ENCODE measurements at regions not wholly inside any gene's neighbourhood (a gene's known extent, or its start where the extent isn't known, plus 50 kb on each side); places are given as distances from the start of the nearest gene placed in this dataset.

- no peak for TF ChIP-seq CTCF (conservative IDR thresholded peaks at IDR 0.05; ENCODE audit: low read depth, low read length)
- no peak for TF ChIP-seq EZH2 (IDR thresholded peaks at IDR 0.05; ENCODE audit: borderline replicate concordance, low read depth, low read length, poor library complexity, severe bottlenecking)
Measured at GRCh38 chr3:109241459-109242186, 74.7 kb downstream of the DPPA2 start.
